Fibroblast of gingiva (primary cell): ENCODE measurements at regions not wholly inside any gene's neighbourhood (a gene's known extent, or its start where the extent isn't known, plus 50 kb on each side); places are given as distances from the start of the nearest gene placed in this dataset.

ENCODE experiments used
- DNase-seq: peaks from one replicate; pipeline ENCODE4 v3.0.0-alpha.2; 2011; ENCODE audit warnings: low read depth

DNA sequence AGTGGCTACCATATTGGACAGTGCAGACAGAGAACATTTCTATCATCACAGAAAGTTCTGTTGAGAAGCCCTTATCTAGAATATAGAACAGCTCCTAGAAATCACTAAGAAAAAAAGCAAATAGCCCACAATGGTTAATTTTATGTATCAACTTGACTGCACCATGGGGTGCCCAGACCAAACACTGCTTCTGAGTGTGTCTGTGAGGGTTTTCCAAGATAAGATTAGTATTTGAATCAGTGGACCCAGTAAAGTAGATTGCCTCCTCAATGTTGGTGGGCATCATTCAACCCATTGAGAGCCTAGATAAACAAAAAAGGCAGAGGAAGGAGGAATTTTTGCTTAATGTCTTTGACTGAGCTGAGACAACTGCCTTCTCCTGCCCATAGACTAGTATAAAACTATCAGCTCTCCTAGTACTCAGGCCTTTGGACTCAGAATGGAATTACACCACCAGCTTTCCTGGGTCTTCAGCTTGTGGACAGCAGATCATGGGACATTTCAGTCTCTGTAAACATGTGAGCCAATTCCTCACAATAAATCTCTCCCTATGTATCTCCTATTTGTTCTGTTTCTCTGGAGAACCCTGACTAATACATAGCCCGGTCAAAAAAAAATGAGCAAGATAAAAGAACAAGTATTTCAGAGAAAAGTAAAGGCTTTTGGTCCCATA is 55.9 kb upstream of the OXTR start:
- no peak for DNase-seq

DNA sequence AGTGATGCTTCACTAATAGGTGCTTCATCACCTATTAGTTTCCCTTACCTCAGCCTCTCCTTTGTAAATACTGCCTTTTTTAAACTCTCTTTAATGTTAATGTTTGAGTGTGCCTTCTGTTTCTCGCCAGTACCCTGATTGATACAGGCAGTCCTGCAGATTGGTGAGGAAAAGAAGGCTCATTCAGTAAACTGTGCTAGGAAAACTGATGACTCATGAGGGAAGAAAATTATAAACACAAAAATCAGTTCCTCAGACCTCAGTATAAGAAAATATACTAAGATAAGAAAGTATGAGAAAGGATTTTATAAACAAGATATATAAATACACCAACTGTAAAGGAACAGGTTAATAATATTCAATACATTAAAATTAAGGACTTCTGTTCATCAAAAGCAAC is 54.8 kb upstream of the OXTR start:
- no peak for DNase-seq

DNA sequence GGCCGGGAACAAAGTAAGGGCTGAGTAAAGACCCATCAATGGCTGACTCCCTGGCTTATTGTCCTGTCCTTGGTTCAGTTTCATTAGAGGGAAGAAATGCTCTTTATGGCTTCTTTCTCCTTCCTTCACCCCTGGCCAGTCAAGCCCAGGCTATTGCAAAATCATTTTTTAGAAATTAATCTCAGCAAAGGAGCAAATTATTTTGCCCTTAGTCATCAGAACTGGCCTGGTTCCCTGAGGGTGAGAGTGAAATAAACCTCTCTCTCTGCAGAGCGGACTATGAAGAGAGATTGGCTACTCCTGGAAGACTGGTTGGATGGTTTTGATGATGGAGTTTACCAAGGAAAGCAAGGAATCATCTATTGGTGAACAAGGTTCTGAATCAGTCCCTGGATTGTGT is 52.7 kb upstream of the OXTR start:
- peak; percentile 64 for DNase-seq
